ENCODE measurements at regions not wholly inside any gene's neighbourhood (a gene's known extent, or its start where the extent isn't known, plus 50 kb on each side); places are given as distances from the start of the nearest gene placed in this dataset.

DNA sequence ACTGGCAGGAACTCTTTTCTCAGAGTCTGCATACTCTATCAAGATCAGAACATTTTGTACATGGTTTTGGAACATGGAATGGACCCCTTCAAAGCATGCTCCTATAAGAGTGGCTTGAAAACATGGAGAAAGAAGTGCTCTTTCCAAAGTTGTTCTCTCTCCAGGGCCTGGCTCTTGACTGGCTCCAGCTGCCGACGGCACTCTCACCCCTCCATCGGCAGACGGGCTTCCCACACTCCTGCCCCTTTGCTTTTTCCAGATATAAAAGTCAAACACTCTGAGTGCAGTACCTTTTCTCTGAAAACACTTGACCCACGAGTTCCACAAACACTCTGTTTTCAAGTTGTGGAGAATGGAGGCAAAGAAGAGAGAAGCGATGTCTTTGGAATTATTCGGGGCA is 72.5 kb upstream of the ONECUT1 start:
- H3K4me3 ChIP-seq (ENCODE audit: low read length) = no peak overlapping the region
- no peak for DNase-seq
- H3K9me3 Mint-ChIP-seq = peaks cover 3 to 8% of the 10 kb centered on the region in 2 donors
- H3K36me3 Mint-ChIP-seq = no peaks in the 10 kb centered on the region
- WGBS (ENCODE audit: insufficient coverage) = 85% methylated on average over 7 of the region's 7 CpGs
- H3K4me3 Mint-ChIP-seq = no peak overlapping the region
- intact Hi-C loops (cut with micrococcal nuclease) = no loop called here
- TF ChIP-seq CTCF (IDR thresholded peaks at IDR 0.05) = no peak
- no peaks in the 10 kb centered on the region for H3K27me3 ChIP-seq (ENCODE audit: control insufficient read depth, insufficient read depth, low read length)
- no peak for ATAC-seq
- no peaks in the 10 kb centered on the region for H3K36me3 ChIP-seq (ENCODE audit: control insufficient read depth, insufficient read depth, low read length)
- H3K4me1 ChIP-seq (ENCODE audit: control insufficient read depth, insufficient read depth, low read length) = no peaks in the 10 kb centered on the region
- H3K27ac Mint-ChIP-seq = no peak overlapping the region
- no peaks in the 10 kb centered on the region for H3K4me1 Mint-ChIP-seq
- peaks cover 0 to 6% of the 10 kb centered on the region in 2 donors for H3K27me3 Mint-ChIP-seq (ENCODE audit: low read depth in 2 of 2)
- no peaks in the 10 kb centered on the region for H3K9me3 ChIP-seq (ENCODE audit: control insufficient read depth, insufficient read depth, low read length)
- H3K27ac ChIP-seq (ENCODE audit: low read length) = no peak overlapping the region

DNA sequence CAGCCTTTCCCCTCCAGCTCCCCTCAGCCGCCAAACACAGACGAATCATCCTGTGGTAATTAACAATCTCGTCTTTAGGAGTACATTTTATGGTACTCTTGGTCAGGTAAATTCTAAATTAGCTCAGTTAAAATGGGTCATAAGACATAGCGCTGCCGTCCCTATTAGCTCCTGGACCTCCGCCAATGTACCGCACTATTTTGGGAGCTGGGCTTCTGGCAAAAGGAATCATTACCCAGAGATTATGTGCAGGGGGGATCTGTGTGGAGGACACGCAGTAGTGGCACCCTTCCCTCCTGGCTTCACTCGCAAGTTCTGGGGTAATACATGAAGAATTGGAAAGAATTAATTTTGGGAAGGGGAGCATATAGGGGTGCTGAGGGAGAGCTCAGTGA is 68.6 kb upstream of the ONECUT1 start:
- Histone ChIP-seq H3K4me3 (ENCODE audit: low read length) (no peak overlapping the region), H3K36me3 (ENCODE audit: control insufficient read depth, insufficient read depth, low read length) (no peaks in the 10 kb centered on the region), H3K27ac (ENCODE audit: low read length) (no peak overlapping the region), H3K4me1 (ENCODE audit: control insufficient read depth, insufficient read depth, low read length) (no peaks in the 10 kb centered on the region), H3K27me3 (ENCODE audit: control insufficient read depth, insufficient read depth, low read length) (no peaks in the 10 kb centered on the region), H3K9me3 (ENCODE audit: control insufficient read depth, insufficient read depth, low read length) (no peaks in the 10 kb centered on the region)
- no peak overlapping the region for H3K27ac Mint-ChIP-seq
- no peak for ATAC-seq
- no peaks in the 10 kb centered on the region for H3K4me1 Mint-ChIP-seq
- H3K4me3 Mint-ChIP-seq = no peak overlapping the region
- H3K36me3 Mint-ChIP-seq = no peaks in the 10 kb centered on the region
- H3K9me3 Mint-ChIP-seq = no peaks in the 10 kb centered on the region
- peaks cover 5 to 14% of the 10 kb centered on the region in 2 donors for H3K27me3 Mint-ChIP-seq (ENCODE audit: low read depth in 2 of 2)
- no peak for DNase-seq
- no peak for TF ChIP-seq CTCF (IDR thresholded peaks at IDR 0.05)
- 85% methylated on average over 8 of the region's 9 CpGs for WGBS (ENCODE audit: insufficient coverage)
- intact Hi-C loops (cut with micrococcal nuclease) = no loop called here

DNA sequence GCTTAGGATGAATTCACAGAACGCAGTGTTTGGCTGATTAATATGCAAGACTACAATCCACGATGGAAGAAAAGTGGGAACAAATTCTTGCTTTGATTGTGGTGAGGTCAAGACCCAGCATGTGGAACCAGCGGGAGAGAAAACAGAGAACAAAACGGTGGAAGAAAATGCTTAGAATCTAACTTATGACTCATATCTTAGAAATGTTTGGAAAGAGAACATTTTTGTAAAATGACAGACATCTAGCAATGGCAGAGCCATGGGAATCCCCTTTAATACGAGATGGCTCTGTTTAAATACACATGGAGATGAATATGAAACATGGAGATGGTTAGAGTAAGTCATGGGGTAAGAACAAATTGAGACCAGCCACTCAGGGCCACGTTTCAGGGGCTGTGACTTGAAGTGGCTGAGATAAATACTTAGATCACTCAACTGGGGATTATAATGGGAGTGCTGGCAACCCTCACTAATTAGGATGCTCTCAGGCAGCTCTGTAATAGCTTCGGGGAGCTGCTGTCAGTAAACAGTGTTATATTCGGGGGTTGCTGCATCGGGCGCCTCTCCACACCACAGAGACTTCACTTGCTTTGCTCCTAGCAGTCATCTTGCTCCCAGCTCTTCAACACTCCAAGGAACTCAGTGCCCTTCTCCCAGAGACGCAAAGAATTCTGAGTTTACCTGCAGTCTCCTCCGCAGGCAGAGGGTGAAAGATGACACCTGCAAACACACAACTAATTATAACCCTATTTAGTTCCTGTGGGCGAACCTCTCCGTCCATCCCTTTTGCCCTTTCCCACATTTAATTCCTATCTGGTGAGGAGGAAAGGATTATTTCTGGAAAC is 68.0 kb upstream of the ONECUT1 start:
- Histone ChIP-seq H3K27me3 (ENCODE audit: control insufficient read depth, insufficient read depth, low read length) (no peaks in the 10 kb centered on the region), H3K27ac (ENCODE audit: low read length) (no peak overlapping the region), H3K4me1 (ENCODE audit: control insufficient read depth, insufficient read depth, low read length) (no peaks in the 10 kb centered on the region), H3K36me3 (ENCODE audit: control insufficient read depth, insufficient read depth, low read length) (no peaks in the 10 kb centered on the region), H3K4me3 (ENCODE audit: low read length) (no peak overlapping the region), H3K9me3 (ENCODE audit: control insufficient read depth, insufficient read depth, low read length) (no peaks in the 10 kb centered on the region)
- intact Hi-C loops (cut with micrococcal nuclease) = no loop called here
- no peaks in the 10 kb centered on the region for H3K4me1 Mint-ChIP-seq
- H3K27ac Mint-ChIP-seq = no peak overlapping the region
- ATAC-seq (no peak), DNase-seq (no peak)
- TF ChIP-seq CTCF (IDR thresholded peaks at IDR 0.05) = no peak
- H3K4me3 Mint-ChIP-seq = no peak overlapping the region
- 50% methylated on average over 12 of the region's 14 CpGs for WGBS (ENCODE audit: insufficient coverage)
- no peaks in the 10 kb centered on the region for H3K36me3 Mint-ChIP-seq
- no peaks in the 10 kb centered on the region for H3K9me3 Mint-ChIP-seq
- H3K27me3 Mint-ChIP-seq (ENCODE audit: low read depth in 2 of 2) = peaks cover 5 to 14% of the 10 kb centered on the region in 2 donors

GRCh38 chr15:52857471-52857870 is 67.3 kb upstream of the ONECUT1 start:
- no peaks in the 10 kb centered on the region for H3K36me3 Mint-ChIP-seq
- WGBS (ENCODE audit: insufficient coverage) = 66% methylated on average over 6 of the region's 7 CpGs
- Histone ChIP-seq H3K4me3 (ENCODE audit: low read length) (no peak overlapping the region), H3K9me3 (ENCODE audit: control insufficient read depth, insufficient read depth, low read length) (no peaks in the 10 kb centered on the region), H3K27me3 (ENCODE audit: control insufficient read depth, insufficient read depth, low read length) (no peaks in the 10 kb centered on the region), H3K36me3 (ENCODE audit: control insufficient read depth, insufficient read depth, low read length) (no peaks in the 10 kb centered on the region), H3K4me1 (ENCODE audit: control insufficient read depth, insufficient read depth, low read length) (no peaks in the 10 kb centered on the region), H3K27ac (ENCODE audit: low read length) (no peak overlapping the region)
- H3K4me1 Mint-ChIP-seq = no peaks in the 10 kb centered on the region
- no peak for DNase-seq
- no peaks in the 10 kb centered on the region for H3K9me3 Mint-ChIP-seq
- H3K27me3 Mint-ChIP-seq (ENCODE audit: low read depth in 2 of 2) = peaks cover 5 to 14% of the 10 kb centered on the region in 2 donors
- H3K4me3 Mint-ChIP-seq = no peak overlapping the region
- no peak for ATAC-seq
- TF ChIP-seq CTCF (IDR thresholded peaks at IDR 0.05) = no peak
- intact Hi-C loops (cut with micrococcal nuclease) = no loop called here
- no peak overlapping the region for H3K27ac Mint-ChIP-seq

Measured in natural killer cell (primary cell).